NCI-H1092 (cell line): ENCODE measurements at regions not wholly inside any gene's neighbourhood (a gene's known extent, or its start where the extent isn't known, plus 50 kb on each side); places are given as distances from the start of the nearest gene placed in this dataset.
"Not testable (repeated sequence)": the region's sequence is repeated elsewhere in the genome, so short reads cannot be mapped to it uniquely, and the experiment has no call there.

Source experiments
- DNase-seq: peaks from one replicate; lab custom pipeline; 2025; lab: John Stamatoyannopoulos, UW

- DNase-seq = peak; percentile 46
Observed at GRCh38 chr16:22436823-22437652, 62.6 kb upstream of the CDR2 start.

- not testable (repeated sequence) for DNase-seq
Observed at GRCh38 chr16:22436326-22436822, 62.0 kb upstream of the CDR2 start.

- not testable (repeated sequence) for DNase-seq
Observed at GRCh38 chr16:22431314-22431713, 56.9 kb upstream of the CDR2 start.

- no peak for DNase-seq
Observed at GRCh38 chr16:22428654-22429053, 54.2 kb upstream of the CDR2 start.

- no peak for DNase-seq
Observed at GRCh38 chr16:22427556-22427955, 53.1 kb upstream of the CDR2 start.

GRCh38 chr16:22425847-22426246 lies 51.4 kb upstream of the CDR2 start:
- no peak for DNase-seq

GRCh38 chr16:22425036-22425801 lies 50.8 kb upstream of the CDR2 start:
- no peak for DNase-seq

GRCh38 chr16:22424161-22424937 lies 49.9 kb upstream of the CDR2 start:
- DNase-seq = no peak
